ENCODE measurements at regions not wholly inside any gene's neighbourhood (a gene's known extent, or its start where the extent isn't known, plus 50 kb on each side); places are given as distances from the start of the nearest gene placed in this dataset.

- H3F3A ChIP-seq (ENCODE audit: insufficient read depth, low read length): no peaks in the 10 kb centered on the region
- H3K27ac ChIP-seq (ENCODE audit: low read length): no peak overlapping the region
- no peaks in the 10 kb centered on the region for H3K79me2 ChIP-seq (ENCODE audit: low read length)
- no peaks in the 10 kb centered on the region for H3K27me3 ChIP-seq (replicated peaks; ENCODE audit: insufficient read depth, low read length)
- no peaks in the 10 kb centered on the region for H3K4me1 ChIP-seq (ENCODE audit: low read length)
- H3K4me2 ChIP-seq (ENCODE audit: low read depth, low read length): no peak overlapping the region
- H3K9me2 ChIP-seq (replicated peaks; ENCODE audit: insufficient read depth, low read length): no peaks in the 10 kb centered on the region
- H3K9me3 ChIP-seq (replicated peaks; ENCODE audit: insufficient read depth, low read length): no peaks in the 10 kb centered on the region
- no peak for DNase-seq
- H2AFZ ChIP-seq (ENCODE audit: low read length): no peak overlapping the region
- TF ChIP-seq EZH2 (optimal IDR thresholded peaks at IDR 0.05; ENCODE audit: low read depth, low read length) (no peak), CTCF (IDR thresholded peaks at IDR 0.05; ENCODE audit: low read length) (no peak), EZH2phosphoT487 (IDR thresholded peaks at IDR 0.05; ENCODE audit: low read length) (no peak)
- no peaks in the 10 kb centered on the region for H3K36me3 ChIP-seq (replicated peaks; ENCODE audit: insufficient read depth, low read length)
- H3K4me3 ChIP-seq (ENCODE audit: low read length): no peak overlapping the region
- H3K9ac ChIP-seq (ENCODE audit: low read length): no peak overlapping the region
- no peaks in the 10 kb centered on the region for H4K20me1 ChIP-seq (ENCODE audit: insufficient read depth, low read length)
These were observed 583.5 kb upstream of the ATP2B1 start for GRCh38 chr12:90292183-90292582.

- Histone ChIP-seq H3K36me3 (replicated peaks; ENCODE audit: insufficient read depth, low read length) (no peaks in the 10 kb centered on the region), H4K20me1 (ENCODE audit: insufficient read depth, low read length) (no peaks in the 10 kb centered on the region), H3K27ac (ENCODE audit: low read length) (no peak overlapping the region), H3F3A (ENCODE audit: insufficient read depth, low read length) (no peaks in the 10 kb centered on the region), H3K4me3 (ENCODE audit: low read length) (no peak overlapping the region), H3K9me2 (replicated peaks; ENCODE audit: insufficient read depth, low read length) (no peaks in the 10 kb centered on the region), H3K79me2 (ENCODE audit: low read length) (no peaks in the 10 kb centered on the region), H3K4me1 (ENCODE audit: low read length) (no peaks in the 10 kb centered on the region), H3K9ac (ENCODE audit: low read length) (no peak overlapping the region), H3K27me3 (replicated peaks; ENCODE audit: insufficient read depth, low read length) (no peaks in the 10 kb centered on the region), H2AFZ (ENCODE audit: low read length) (no peak overlapping the region), H3K9me3 (replicated peaks; ENCODE audit: insufficient read depth, low read length) (no peaks in the 10 kb centered on the region), H3K4me2 (ENCODE audit: low read depth, low read length) (no peak overlapping the region)
- TF ChIP-seq CTCF (IDR thresholded peaks at IDR 0.05; ENCODE audit: low read length) (no peak), EZH2phosphoT487 (IDR thresholded peaks at IDR 0.05; ENCODE audit: low read length) (no peak), EZH2 (optimal IDR thresholded peaks at IDR 0.05; ENCODE audit: low read depth, low read length) (no peak)
- no peak for DNase-seq
These were observed 582.6 kb upstream of the ATP2B1 start for GRCh38 chr12:90290980-90291975.

GRCh38 chr12:90287585-90287984 is 578.9 kb upstream of the ATP2B1 start:
- Histone ChIP-seq H4K20me1 (ENCODE audit: insufficient read depth, low read length) (no peaks in the 10 kb centered on the region), H3K79me2 (ENCODE audit: low read length) (no peaks in the 10 kb centered on the region), H3K9me3 (replicated peaks; ENCODE audit: insufficient read depth, low read length) (no peaks in the 10 kb centered on the region), H3F3A (ENCODE audit: insufficient read depth, low read length) (no peaks in the 10 kb centered on the region), H2AFZ (ENCODE audit: low read length) (no peak overlapping the region), H3K36me3 (replicated peaks; ENCODE audit: insufficient read depth, low read length) (no peaks in the 10 kb centered on the region), H3K27ac (ENCODE audit: low read length) (no peak overlapping the region), H3K9ac (ENCODE audit: low read length) (no peak overlapping the region), H3K9me2 (replicated peaks; ENCODE audit: insufficient read depth, low read length) (no peaks in the 10 kb centered on the region), H3K27me3 (replicated peaks; ENCODE audit: insufficient read depth, low read length) (no peaks in the 10 kb centered on the region), H3K4me1 (ENCODE audit: low read length) (peaks cover 13% of the 10 kb centered on the region), H3K4me3 (ENCODE audit: low read length) (no peak overlapping the region), H3K4me2 (ENCODE audit: low read depth, low read length) (no peak overlapping the region)
- TF ChIP-seq EZH2phosphoT487 (IDR thresholded peaks at IDR 0.05; ENCODE audit: low read length) (no peak), EZH2 (optimal IDR thresholded peaks at IDR 0.05; ENCODE audit: low read depth, low read length) (no peak), CTCF (IDR thresholded peaks at IDR 0.05; ENCODE audit: low read length) (no peak)
- DNase-seq: no peak
